H1 (cell line): ENCODE measurements at regions not wholly inside any gene's neighbourhood (a gene's known extent, or its start where the extent isn't known, plus 50 kb on each side); places are given as distances from the start of the nearest gene placed in this dataset.

Source experiments
- ATF3 ChIP-seq: IDR thresholded peaks from 2 replicates; pipeline ENCODE4 v1.6.1; 2011; ENCODE audit warnings: low read depth, mild to moderate bottlenecking, low read length; ENCODE audit not compliant: insufficient read depth
- CBX8 ChIP-seq: fragments of 300-800, 300-1000 bp; sonication (generic); IDR thresholded peaks from 2 replicates; pipeline ENCODE4 v1.7.1; 2016; ENCODE audit warnings: low read depth, low read length, borderline replicate concordance
- CTCF ChIP-seq, 3 experiments: IDR thresholded peaks; 1 replicate in 2 of 3; 2 replicates in 1 of 3; pipeline versions ENCODE4 v1.5.1 to v1.6.1; 2011; ENCODE audit warnings: low read length in 3 of 3, mild to moderate bottlenecking in 3 of 3, inconsistent platforms in 2 of 3, low read depth in 1 of 3, moderate library complexity in 1 of 3; ENCODE audit not compliant: insufficient read depth in 1 of 3; ENCODE audit errors: control extremely low read depth in 1 of 3
- EGR1 ChIP-seq: IDR thresholded peaks from 2 replicates; pipeline ENCODE4 v1.6.1; 2011; ENCODE audit warnings: low read depth, low read length, borderline replicate concordance
- EP300 ChIP-seq, 2 experiments: IDR thresholded peaks; 1 replicate in 1 of 2; 2 replicates in 1 of 2; pipeline ENCODE4 v1.6.1; 2011 to 2012; ENCODE audit warnings: low read depth in 2 of 2, low read length in 2 of 2, mild to moderate bottlenecking in 2 of 2, borderline replicate concordance in 1 of 2, inconsistent platforms in 1 of 2, moderate library complexity in 1 of 2
- POU5F1 ChIP-seq: IDR thresholded peaks from 2 replicates; pipeline ENCODE4 v1.6.1; 2011; ENCODE audit warnings: low read depth, mild to moderate bottlenecking, low read length, moderate library complexity
- SP1 ChIP-seq: IDR thresholded peaks from 2 replicates; pipeline ENCODE4 v1.6.1; 2011; ENCODE audit warnings: low read depth, low read length
- SP4 ChIP-seq: IDR thresholded peaks from 2 replicates; pipeline ENCODE4 v1.6.1; 2012; ENCODE audit warnings: low read length, inconsistent platforms
- TAF1 ChIP-seq: IDR thresholded peaks from 2 replicates; pipeline ENCODE4 v1.6.1; 2011; ENCODE audit warnings: mild to moderate bottlenecking, low read depth, low read length
- TAF7 ChIP-seq: optimal IDR thresholded peaks from 2 replicates; pipeline ENCODE3; 2011; ENCODE audit warnings: low read depth, mild to moderate bottlenecking, inconsistent platforms, low read length, moderate library complexity, borderline replicate concordance
- TEAD4 ChIP-seq: IDR thresholded peaks from 2 replicates; pipeline ENCODE4 v1.6.1; 2012; ENCODE audit warnings: low read depth, low read length, inconsistent platforms, mixed read lengths

- no peak for TF ChIP-seq CTCF (IDR thresholded peaks at IDR 0.05; ENCODE audit: control extremely low read depth in 1 of 3, insufficient read depth in 1 of 3, low read depth in 1 of 3, low read length in 3 of 3)
- TF ChIP-seq SP4 = no peak
- TF ChIP-seq TEAD4 = no peak
- TF ChIP-seq EGR1 = no peak
- no peak for TF ChIP-seq TAF1
- no peak for TF ChIP-seq POU5F1
- no peak for TF ChIP-seq CBX8
- no peak for TF ChIP-seq EP300 (IDR thresholded peaks at IDR 0.05; ENCODE audit: borderline replicate concordance in 1 of 2, low read depth in 2 of 2, low read length in 2 of 2)
- no peak for TF ChIP-seq ATF3
- no peak for TF ChIP-seq TAF7
- TF ChIP-seq SP1 = no peak
These were observed 1847.1 kb upstream of the NUDT12 start for GRCh38 chr5:105409695-105410094.
